SK-N-SH (cell line): ENCODE measurements at regions not wholly inside any gene's neighbourhood (a gene's known extent, or its start where the extent isn't known, plus 50 kb on each side); places are given as distances from the start of the nearest gene placed in this dataset.
"Not testable (repeated sequence)": the region's sequence is repeated elsewhere in the genome, so short reads cannot be mapped to it uniquely, and the experiment has no call there.

ENCODE experiments used
- CTCF ChIP-seq: fragments of 200-600 bp; sonication (generic); IDR thresholded peaks from 2 replicates; pipeline ENCODE4 v1.6.1; 2017; ENCODE audit warnings: antibody characterized with exemption, mild to moderate bottlenecking, moderate library complexity
- NRF1 ChIP-seq: IDR thresholded peaks from 2 replicates; pipeline ENCODE4 v1.6.1; 2012; ENCODE audit warnings: low read depth, mild to moderate bottlenecking, low read length
- TAF1 ChIP-seq: IDR thresholded peaks from 2 replicates; pipeline ENCODE4 v1.6.1; 2012; ENCODE audit warnings: low read depth, mild to moderate bottlenecking, low read length, moderate library complexity, borderline replicate concordance
- ZBTB33 ChIP-seq: IDR thresholded peaks from 2 replicates; pipeline ENCODE4 v1.4.0; 2012; ENCODE audit warnings: low read depth, borderline replicate concordance

- TF ChIP-seq NRF1, ZBTB33, CTCF, TAF1: not testable (repeated sequence)
Measured at GRCh38 chr16:29287871-29288535, 118.5 kb downstream of the NPIPB11 start.
